ENCODE measurements at regions not wholly inside any gene's neighbourhood (a gene's known extent, or its start where the extent isn't known, plus 50 kb on each side); places are given as distances from the start of the nearest gene placed in this dataset.

DNA sequence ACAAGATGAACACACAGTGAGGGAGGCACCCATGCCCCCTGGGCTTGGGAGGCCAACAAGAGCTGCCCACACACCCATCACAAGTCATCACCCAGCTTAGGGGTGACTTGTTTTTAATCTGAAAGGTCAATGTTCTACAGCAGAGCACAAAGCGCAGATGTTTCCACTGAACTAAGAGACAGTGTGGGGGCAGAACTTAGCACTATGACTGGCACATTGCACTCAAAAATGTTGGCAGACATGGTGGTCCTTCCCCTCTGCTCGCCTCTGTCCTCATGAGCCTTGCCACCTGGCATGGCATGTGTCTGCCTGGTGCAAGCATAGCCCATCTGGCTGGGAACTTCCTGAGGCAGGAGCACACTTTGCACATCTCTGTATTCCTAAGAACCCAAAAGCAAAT lies 81.4 kb upstream of the ZNF98 start:
- TF ChIP-seq, protein P1, sequence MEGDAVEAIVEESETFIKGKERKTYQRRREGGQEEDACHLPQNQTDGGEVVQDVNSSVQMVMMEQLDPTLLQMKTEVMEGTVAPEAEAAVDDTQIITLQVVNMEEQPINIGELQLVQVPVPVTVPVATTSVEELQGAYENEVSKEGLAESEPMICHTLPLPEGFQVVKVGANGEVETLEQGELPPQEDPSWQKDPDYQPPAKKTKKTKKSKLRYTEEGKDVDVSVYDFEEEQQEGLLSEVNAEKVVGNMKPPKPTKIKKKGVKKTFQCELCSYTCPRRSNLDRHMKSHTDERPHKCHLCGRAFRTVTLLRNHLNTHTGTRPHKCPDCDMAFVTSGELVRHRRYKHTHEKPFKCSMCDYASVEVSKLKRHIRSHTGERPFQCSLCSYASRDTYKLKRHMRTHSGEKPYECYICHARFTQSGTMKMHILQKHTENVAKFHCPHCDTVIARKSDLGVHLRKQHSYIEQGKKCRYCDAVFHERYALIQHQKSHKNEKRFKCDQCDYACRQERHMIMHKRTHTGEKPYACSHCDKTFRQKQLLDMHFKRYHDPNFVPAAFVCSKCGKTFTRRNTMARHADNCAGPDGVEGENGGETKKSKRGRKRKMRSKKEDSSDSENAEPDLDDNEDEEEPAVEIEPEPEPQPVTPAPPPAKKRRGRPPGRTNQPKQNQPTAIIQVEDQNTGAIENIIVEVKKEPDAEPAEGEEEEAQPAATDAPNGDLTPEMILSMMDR (IDR thresholded peaks at IDR 0.05): no peak
- no peak for TF ChIP-seq POLR2A (IDR thresholded peaks at IDR 0.05)
- no peak for TF ChIP-seq EP300 (IDR thresholded peaks at IDR 0.05)

Data from sigmoid colon (tissue), 4 donors.